ENCODE measurements at regions not wholly inside any gene's neighbourhood (a gene's known extent, or its start where the extent isn't known, plus 50 kb on each side); places are given as distances from the start of the nearest gene placed in this dataset.

- DNase-seq = no peak
Observed at GRCh38 chr5:5613261-5613990, 190.9 kb downstream of the ICE1 start.

GRCh38 chr5:5612096-5612495 lies 189.6 kb downstream of the ICE1 start:
- no peak for DNase-seq

GRCh38 chr5:5609935-5610334 lies 187.5 kb downstream of the ICE1 start:
- DNase-seq = no peak

GRCh38 chr5:5605170-5605764 lies 182.8 kb downstream of the ICE1 start:
- DNase-seq = no peak

GRCh38 chr5:5602554-5602953 lies 180.1 kb downstream of the ICE1 start:
- no peak for DNase-seq

- no peak for DNase-seq
Observed at GRCh38 chr5:5598547-5599113, 176.2 kb downstream of the ICE1 start.

GRCh38 chr5:5593391-5593790 lies 170.9 kb downstream of the ICE1 start:
- DNase-seq = no peak

- no peak for DNase-seq
Observed at GRCh38 chr5:5592541-5592940, 170.1 kb downstream of the ICE1 start.

GRCh38 chr5:5591567-5591966 lies 169.1 kb downstream of the ICE1 start:
- no peak for DNase-seq

- no peak for DNase-seq
Observed at GRCh38 chr5:5589857-5590256, 167.4 kb downstream of the ICE1 start.

- DNase-seq = no peak
Observed at GRCh38 chr5:5588887-5589826, 166.7 kb downstream of the ICE1 start.

- no peak for DNase-seq
Observed at GRCh38 chr5:5588386-5588785, 165.9 kb downstream of the ICE1 start.

GRCh38 chr5:5587474-5587873 lies 165.0 kb downstream of the ICE1 start:
- no peak for DNase-seq

GRCh38 chr5:5586721-5587120 lies 164.2 kb downstream of the ICE1 start:
- DNase-seq = no peak

- no peak for DNase-seq
Observed at GRCh38 chr5:5585751-5586341, 163.4 kb downstream of the ICE1 start.

- no peak for DNase-seq
Observed at GRCh38 chr5:5584751-5585150, 162.3 kb downstream of the ICE1 start.

GRCh38 chr5:5584236-5584745 lies 161.8 kb downstream of the ICE1 start:
- no peak for DNase-seq

- DNase-seq = no peak
Observed at GRCh38 chr5:5583832-5584231, 161.4 kb downstream of the ICE1 start.

GRCh38 chr5:5583023-5583765 lies 160.7 kb downstream of the ICE1 start:
- DNase-seq = no peak

- no peak for DNase-seq
Observed at GRCh38 chr5:5581080-5581479, 158.6 kb downstream of the ICE1 start.

- DNase-seq = no peak
Observed at GRCh38 chr5:5576744-5577143, 154.3 kb downstream of the ICE1 start.

- no peak for DNase-seq
Observed at GRCh38 chr5:5575461-5575860, 153.0 kb downstream of the ICE1 start.
